K562 (cell line): ENCODE measurements at regions not wholly inside any gene's neighbourhood (a gene's known extent, or its start where the extent isn't known, plus 50 kb on each side); places are given as distances from the start of the nearest gene placed in this dataset.

ENCODE experiments used
- ATAC-seq: fragments of 200-7000 bp; cut with Tn5 transposase; 3 replicates; pipeline ENCODE4 v1.9.1; 2020; ENCODE audit warnings: moderate library complexity
- BruUV-seq: library from RNA; stranded (reverse); fragments of 400-500 nt; replicated peaks from 2 replicates; lab custom pipeline; 2021; lab: Mats Ljungman, UMichigan
- CTCF ChIA-PET: fragments of 300-600 bp; formaldehyde crosslinking; extraction: SDS; loops from one replicate; lab custom pipeline; 2021; ENCODE audit warnings: low intra/inter-chr PET ratio; lab: Yijun Ruan, JAX
- POLR2A ChIA-PET: fragments of 300-600, 350-650 bp; sonication (Branson Sonifier 250); formaldehyde crosslinking; extraction: SDS; loops from one replicate; lab custom pipeline; 2021; ENCODE audit warnings: antibody characterized with exemption, inconsistent platforms; lab: Yijun Ruan, JAX
- DNase-seq, 4 experiments: peaks; one replicate each; pipeline versions ENCODE4 v3.0.0 to v3.0.0-alpha.2; 2011 to 2018; ENCODE audit warnings: low spot score in 3 of 4, mixed read lengths in 3 of 4; ENCODE audit errors: extremely low read depth in 1 of 4
- FAIRE-seq: peaks from 2 replicates; lab custom pipeline; 2011; peaks lifted over from hg19 to GRCh38; lab: Jason Lieb, UNC
- H2AFZ ChIP-seq: 2 replicates; pipeline ENCODE4 v1.6.0; 2011; ENCODE audit warnings: low read depth, low read length, control low read depth, inconsistent platforms
- H3K27ac ChIP-seq: fragments of 200-600 bp; 3 replicates; pipeline ENCODE4 v1.8.0; 2011; ENCODE audit warnings: low read depth, mild to moderate bottlenecking, control low read depth, inconsistent platforms, low read length, moderate library complexity, mixed read lengths; ENCODE audit errors: extremely low read depth
- H3K27me3 ChIP-seq, 2 experiments: fragments of 300-600 bp in 1 of 2; 2 replicates in 1 of 2; 3 replicates in 1 of 2; pipeline versions ENCODE4 v1.6.0 to v1.8.0; 2011; ENCODE audit warnings: inconsistent platforms in 2 of 2, low read length in 2 of 2, mild to moderate bottlenecking in 1 of 2, mixed read lengths in 1 of 2, moderate library complexity in 1 of 2; ENCODE audit not compliant: control insufficient read depth in 2 of 2, insufficient read depth in 2 of 2
- H3K36me3 ChIP-seq: fragments of 300-600 bp; 3 replicates; pipeline ENCODE4 v1.8.0; 2011; ENCODE audit warnings: mild to moderate bottlenecking, low read length, inconsistent platforms; ENCODE audit not compliant: control insufficient read depth, insufficient read depth
- H3K4me1 ChIP-seq, 2 experiments: fragments of 200-600 bp in 1 of 2; replicated peaks in 1 of 2; 2 replicates in 1 of 2; 3 replicates in 1 of 2; pipeline versions ENCODE4 v1.5.1 to v1.8.0; 2011; ENCODE audit warnings: inconsistent platforms in 2 of 2, low read length in 2 of 2, mild to moderate bottlenecking in 1 of 2, mixed read lengths in 1 of 2, moderate library complexity in 1 of 2; ENCODE audit not compliant: control insufficient read depth in 2 of 2, insufficient read depth in 2 of 2
- H3K4me2 ChIP-seq: 2 replicates; pipeline ENCODE4 v1.6.1; 2011; ENCODE audit warnings: low read length, control low read depth, inconsistent platforms, mixed read lengths; ENCODE audit not compliant: insufficient read depth
- H3K4me3 ChIP-seq: fragments of 200-600 bp; sonication (generic), shearing (Covaris generic); 2 replicates; pipeline ENCODE4 v1.5.1; 2016; ENCODE audit warnings: control low read depth, inconsistent platforms
- H3K79me2 ChIP-seq: fragments of 200-600 bp; 3 replicates; pipeline ENCODE4 v1.8.0; 2011; ENCODE audit warnings: low read length, inconsistent platforms; ENCODE audit not compliant: control insufficient read depth, insufficient read depth
- H3K9ac ChIP-seq, 2 experiments: 2 replicates each; pipeline versions ENCODE4 v1.6.0 to v1.6.1; 2011; ENCODE audit warnings: low read depth in 2 of 2, low read length in 2 of 2, control low read depth in 1 of 2, inconsistent platforms in 1 of 2, mild to moderate bottlenecking in 1 of 2, mixed read lengths in 1 of 2; ENCODE audit not compliant: insufficient read depth in 1 of 2
- H3K9me1 ChIP-seq: one replicate; pipeline ENCODE4 v1.6.0; 2011; ENCODE audit warnings: inconsistent platforms, mild to moderate bottlenecking, low read length, moderate library complexity; ENCODE audit not compliant: control insufficient read depth, insufficient read depth
- H3K9me3 ChIP-seq: replicated peaks from 2 replicates; pipeline ENCODE4 v1.5.1; 2011; ENCODE audit warnings: low read depth, low read length, inconsistent platforms; ENCODE audit not compliant: control insufficient read depth, insufficient read depth
- H4K20me1 ChIP-seq: replicated peaks from 2 replicates; pipeline ENCODE4 v1.6.1; 2011; ENCODE audit warnings: low read length, inconsistent platforms, mixed read lengths; ENCODE audit not compliant: control insufficient read depth, insufficient read depth
- ARHGAP35 ChIP-seq: fragments of 450-650 bp; IDR thresholded peaks from 2 replicates; pipeline ENCODE4 v1.6.1; 2018; ENCODE audit not compliant: partially characterized antibody
- BRF2 ChIP-seq: IDR thresholded peaks from 3 replicates; pipeline ENCODE4 v1.6.1; 2011; ENCODE audit warnings: borderline replicate concordance, mild to moderate bottlenecking; ENCODE audit not compliant: insufficient read length, insufficient read depth
- CREB5 ChIP-seq: fragments of 250-450 bp; sonication (Bioruptor Pico); IDR thresholded peaks from 2 replicates; pipeline ENCODE4 v1.5.0; 2020; ENCODE audit warnings: mild to moderate bottlenecking
- ETS2 ChIP-seq: IDR thresholded peaks from 2 replicates; pipeline ENCODE4 v1.6.1; 2016; ENCODE audit warnings: borderline replicate concordance, missing genetic modification characterization, mild to moderate bottlenecking, moderate library complexity, missing compliant biosample characterization; ENCODE audit not compliant: poor library complexity, severe bottlenecking
- FOS ChIP-seq: IDR thresholded peaks from 3 replicates; pipeline ENCODE4 v1.6.1; 2011; ENCODE audit not compliant: insufficient read length; ENCODE audit errors: extremely low read depth
- GTF2E2 ChIP-seq: fragments of 200-800 bp; sonication (Bioruptor generic); IDR thresholded peaks from 2 replicates; pipeline ENCODE4 v1.6.1; 2016; ENCODE audit warnings: missing genetic modification characterization, missing compliant biosample characterization
- GTF3C2 ChIP-seq: IDR thresholded peaks from 3 replicates; pipeline ENCODE4 v1.6.1; 2011; ENCODE audit warnings: borderline replicate concordance, mild to moderate bottlenecking, moderate library complexity; ENCODE audit not compliant: insufficient read length; ENCODE audit errors: extremely low read depth
- JUND ChIP-seq, 2 experiments: IDR thresholded peaks; 2 replicates in 1 of 2; 3 replicates in 1 of 2; pipeline ENCODE4 v1.6.1; 2011; ENCODE audit warnings: borderline replicate concordance in 2 of 2, low read depth in 2 of 2, low read length in 2 of 2, improper control_type of control experiment in 1 of 2, missing biosample characterization in 1 of 2, missing genetic modification characterization in 1 of 2, missing genetic modification reagents in 1 of 2
- KHSRP ChIP-seq: fragments of 450-650 bp; IDR thresholded peaks from 2 replicates; pipeline ENCODE4 v1.6.1; 2017
- NCOA2 ChIP-seq, 2 experiments: fragments of 450-650 bp; IDR thresholded peaks; 2 replicates each; pipeline ENCODE4 v1.6.1; 2018; ENCODE audit warnings: mild to moderate bottlenecking in 2 of 2, moderate library complexity in 1 of 2; ENCODE audit not compliant: partially characterized antibody in 2 of 2
- SAP30 ChIP-seq: fragments of 200-600 bp; sonication (generic); IDR thresholded peaks from 2 replicates; pipeline ENCODE4 v1.6.1; 2012; ENCODE audit warnings: borderline replicate concordance, low read depth, mild to moderate bottlenecking, moderate library complexity, low read length, control low read depth, inconsistent platforms; ENCODE audit not compliant: insufficient read depth, poor library complexity, severe bottlenecking
- TAF9B ChIP-seq: fragments of 450-650 bp; IDR thresholded peaks from 2 replicates; pipeline ENCODE4 v1.6.1; 2018; ENCODE audit warnings: mild to moderate bottlenecking; ENCODE audit not compliant: partially characterized antibody
- WGBS: fragments of 100-300 bp; shearing (Covaris generic); methylation state at CpG from one replicate; pipeline ENCODE4 v1.1.6; 2016; ENCODE audit warnings: low coverage, mixed read lengths; ENCODE audit not compliant: insufficient coverage; ENCODE audit errors: missing lambda C conversion rate; 5-methylcytosine and 5-hydroxymethylcytosine counted together
- in situ Hi-C: fragments of 300-500 bp; cut with MboI; formaldehyde crosslinking; loops from 4 replicates; pipeline ENCODE4 v1.15.0; 2018; ENCODE audit warnings: inconsistent platforms, mixed read lengths
- intact Hi-C: fragments of 100-400 bp; cut with micrococcal nuclease; formaldehyde crosslinking; loops from 2 replicates; pipeline ENCODE4 v1.14.2; 2022

GRCh38 chr3:194979173-194979572 lies 291.8 kb downstream of the XXYLT1 start:
- intact Hi-C loops, result no loop called here
- BruUV-seq, result no TSS peak
- Histone ChIP-seq H3K27ac (no peak overlapping the region), H4K20me1 (no peaks in the 10 kb centered on the region), H2AFZ (no peak overlapping the region), H3K4me3 (no peak overlapping the region), H3K9ac (no peak overlapping the region), H3K4me1 (no peaks in the 10 kb centered on the region), H3K36me3 (no peaks in the 10 kb centered on the region), H3K4me2 (no peak overlapping the region), H3K9me3 (no peaks in the 10 kb centered on the region), H3K9me1 (no peaks in the 10 kb centered on the region), H3K79me2 (no peaks in the 10 kb centered on the region), H3K27me3 (peaks cover 19 to 45% of the 10 kb centered on the region in 2 experiments; a peak in 4 of 5 replicates)
- ATAC-seq (no peak), DNase-seq (no peak), FAIRE-seq (no peak)
- TF ChIP-seq GTF3C2, result no peak
- no peak for TF ChIP-seq SAP30
- no peak for TF ChIP-seq JUND (IDR thresholded peaks at IDR 0.05; ENCODE audit: borderline replicate concordance, low read depth, low read length)
- no peak for TF ChIP-seq JUND (tag; IDR thresholded peaks at IDR 0.05; ENCODE audit: borderline replicate concordance, low read depth, low read length)
- TF ChIP-seq BRF2, result no peak
- TF ChIP-seq TAF9B, result no peak
- TF ChIP-seq GTF2E2 (tag), result no peak
- TF ChIP-seq ARHGAP35, result no peak
- TF ChIP-seq NCOA2 (IDR thresholded peaks at IDR 0.05; ENCODE audit: partially characterized antibody in 2 of 2), result no peak
- TF ChIP-seq FOS, result no peak
- no peak for TF ChIP-seq CREB5
- no peak for TF ChIP-seq ETS2 (tag)
- TF ChIP-seq KHSRP, result no peak
- 3% methylated on average over 6 of the region's 6 CpGs for WGBS
- CTCF ChIA-PET, result interaction anchor here (0.7 kb wide), 1 partner anchor 145 kb away, joined by 5 read pairs; no protein-coding TSS in a partner anchor
- in situ Hi-C loops, result no loop called here
- POLR2A ChIA-PET, result interaction anchor here (1.2 to 1.6 kb wide), 2 partner anchors 9 to 18 kb away, joined by 4 to 6 read pairs; no protein-coding TSS in a partner anchor
